Naive thymus-derived CD8-positive, alpha-beta T cell (primary cell): ENCODE measurements at regions not wholly inside any gene's neighbourhood (a gene's known extent, or its start where the extent isn't known, plus 50 kb on each side); places are given as distances from the start of the nearest gene placed in this dataset.

Source experiments
- ATAC-seq, 2 donors: fragments of 150-1000 bp; cut with Tn5 transposase in 1 of 2; sonication (Bioruptor Pico), chemical (Tn5 transposase) in 1 of 2; 1 replicate in 1 of 2; 2 replicates in 1 of 2; pipeline ENCODE4 v1.10.0; 2021; ENCODE audit warnings: mild to moderate bottlenecking in 2 of 2, moderate library complexity in 2 of 2
- POLR2A ChIA-PET: fragments of 350-600 bp; sonication (Branson Sonifier 250); formaldehyde crosslinking; loops from one replicate; lab custom pipeline; 2021; ENCODE audit warnings: antibody characterized with exemption; lab: Charles Lee
- DNase-seq, 10 donors: peaks; one replicate each; pipeline versions ENCODE4 v3.0.0 to v3.0.0-alpha.2; 2020 to 2022
- H3K27ac Mint-ChIP-seq, 10 donors: one replicate each; pipeline ENCODE4 v1.8.0; 2020 to 2022; ENCODE audit warnings: mild to moderate bottlenecking in 10 of 10, mixed read lengths in 10 of 10, moderate library complexity in 4 of 10, inconsistent platforms in 1 of 10
- H3K27me3 Mint-ChIP-seq, 5 donors: one replicate each; pipeline ENCODE4 v1.8.0; 2021 to 2022; ENCODE audit warnings: mixed read lengths in 5 of 5
- H3K36me3 Mint-ChIP-seq, 3 donors: one replicate each; pipeline ENCODE4 v1.8.0; 2020 to 2022; ENCODE audit warnings: mixed read lengths in 3 of 3, mild to moderate bottlenecking in 2 of 3, inconsistent platforms in 1 of 3
- H3K4me1 Mint-ChIP-seq, 4 donors: one replicate each; pipeline ENCODE4 v1.8.0; 2021 to 2022; ENCODE audit warnings: mixed read lengths in 4 of 4
- H3K4me3 Mint-ChIP-seq, 10 donors: one replicate each; pipeline ENCODE4 v1.8.0; 2020 to 2022; ENCODE audit warnings: mild to moderate bottlenecking in 10 of 10, mixed read lengths in 10 of 10, moderate library complexity in 6 of 10, inconsistent platforms in 1 of 10
- H3K9me3 Mint-ChIP-seq, 9 donors: one replicate each; pipeline ENCODE4 v1.8.0; 2020 to 2022; ENCODE audit warnings: mixed read lengths in 9 of 9, mild to moderate bottlenecking in 3 of 9, inconsistent platforms in 1 of 9, moderate library complexity in 1 of 9

DNA sequence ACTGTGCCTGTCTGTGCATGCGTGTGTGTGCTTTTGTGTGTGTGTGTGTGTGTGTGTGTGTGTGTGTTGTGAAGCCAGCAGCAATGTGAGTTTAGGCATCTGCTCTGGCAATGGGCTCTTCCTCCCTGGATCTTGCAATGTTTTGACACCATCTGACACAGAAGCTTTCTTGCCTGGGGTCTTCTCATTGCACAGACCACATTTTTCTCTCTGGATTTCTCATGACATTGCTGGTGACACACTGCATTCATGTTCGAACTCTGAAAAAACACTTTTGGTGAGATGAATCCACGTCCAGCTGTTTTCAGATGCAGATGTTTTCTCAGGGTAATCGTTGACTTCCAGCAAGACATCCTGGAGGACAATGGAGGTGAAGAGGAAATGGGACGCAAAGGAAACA is 63.0 kb upstream of the FZD8 start:
- no peak for ATAC-seq
- Mint-ChIP-seq H3K27ac (no peak overlapping the region), H3K9me3 (peaks cover 0 to 18% (median 5%) of the 10 kb centered on the region in 9 donors), H3K36me3 (peaks cover 0 to 4% (median 0%) of the 10 kb centered on the region in 3 donors), H3K4me1 (no peaks in the 10 kb centered on the region), H3K27me3 (peaks cover 2 to 17% (median 6%) of the 10 kb centered on the region in 5 donors), H3K4me3 (no peak overlapping the region)
- DNase-seq: no peak
- POLR2A ChIA-PET: no interaction called here

DNA sequence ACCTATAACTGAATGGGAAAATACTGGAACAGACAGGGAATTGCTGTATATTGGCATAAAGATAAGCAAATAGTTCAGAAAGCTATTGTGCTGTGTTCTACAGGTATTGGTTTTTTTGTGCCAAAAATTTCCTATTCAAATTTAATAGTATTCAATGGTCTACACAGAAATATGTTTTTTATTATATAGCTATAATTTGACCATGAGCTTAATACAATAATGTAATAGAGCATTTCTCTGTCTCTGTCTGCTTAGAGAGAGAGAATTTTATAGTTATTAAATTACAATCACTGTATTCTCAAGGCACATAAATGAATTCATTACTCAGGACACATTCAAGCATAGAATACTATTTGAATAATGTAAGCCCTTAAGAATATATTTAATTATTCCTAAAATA is 62.3 kb upstream of the FZD8 start:
- H3K9me3 Mint-ChIP-seq: peaks cover 0 to 18% (median 5%) of the 10 kb centered on the region in 9 donors
- peaks cover 0 to 4% (median 0%) of the 10 kb centered on the region in 3 donors for H3K36me3 Mint-ChIP-seq
- H3K27ac Mint-ChIP-seq: no peak overlapping the region
- DNase-seq: no peak
- no peak for ATAC-seq
- H3K27me3 Mint-ChIP-seq: peaks cover 2 to 13% (median 6%) of the 10 kb centered on the region in 5 donors
- no peaks in the 10 kb centered on the region for H3K4me1 Mint-ChIP-seq
- no peak overlapping the region for H3K4me3 Mint-ChIP-seq
- POLR2A ChIA-PET: no interaction called here

DNA sequence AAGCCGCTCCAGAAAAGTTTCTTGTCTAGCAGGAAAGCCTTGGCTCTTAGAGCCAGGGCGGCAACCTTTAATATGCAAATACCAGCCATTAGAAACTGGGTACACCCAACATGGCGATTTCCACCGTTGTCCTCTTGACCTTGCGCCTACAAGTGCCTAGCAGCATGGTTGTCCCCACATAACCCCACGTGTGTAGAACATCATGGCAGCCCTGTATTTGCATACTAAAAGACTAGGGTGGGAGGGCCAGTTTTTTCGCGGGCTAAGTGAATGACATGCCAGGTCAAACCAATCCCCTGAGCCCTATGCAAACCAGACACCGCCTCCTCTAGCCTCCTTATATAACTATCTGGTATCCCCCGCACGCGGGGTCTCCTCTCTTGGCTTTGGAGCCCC is 58.4 kb upstream of the FZD8 start:
- H3K27me3 Mint-ChIP-seq: peaks cover 0 to 7% (median 2%) of the 10 kb centered on the region in 5 donors
- no peaks in the 10 kb centered on the region for H3K36me3 Mint-ChIP-seq
- POLR2A ChIA-PET: no interaction called here
- peaks cover 0 to 2% (median 0%) of the 10 kb centered on the region in 9 donors for H3K9me3 Mint-ChIP-seq
- H3K27ac Mint-ChIP-seq: no peak overlapping the region
- ATAC-seq (no peak), DNase-seq (no peak)
- H3K4me1 Mint-ChIP-seq: no peaks in the 10 kb centered on the region
- no peak overlapping the region for H3K4me3 Mint-ChIP-seq

DNA sequence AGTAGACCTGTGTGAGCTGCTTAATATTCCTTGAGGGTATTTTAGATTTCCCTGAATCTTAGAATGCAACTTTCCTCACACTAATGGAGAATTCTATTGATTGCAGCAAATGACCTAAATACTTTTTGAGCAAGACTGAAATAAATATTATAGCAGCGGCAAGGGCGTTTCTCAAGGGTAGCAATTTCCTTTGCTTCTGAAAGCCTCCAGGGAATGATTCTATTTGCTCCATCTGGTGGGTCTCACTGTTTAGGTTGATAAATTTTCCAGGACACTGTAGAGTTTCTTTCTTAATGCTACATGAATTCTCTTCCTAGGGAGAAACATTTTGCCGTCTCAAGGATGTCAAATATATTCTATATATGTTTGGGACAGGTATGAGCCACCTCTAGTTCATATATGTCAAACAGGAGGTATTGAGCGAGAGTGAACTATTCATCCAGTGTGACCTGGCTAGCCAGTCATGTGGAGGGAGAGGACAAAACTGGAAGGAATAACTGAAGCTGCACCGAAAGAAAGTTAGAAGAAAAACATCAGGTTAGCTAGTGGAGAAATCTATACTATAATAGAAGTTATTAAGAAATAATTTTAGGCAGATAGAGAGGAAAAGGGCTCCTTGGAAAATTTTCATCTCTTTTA is 57.9 kb upstream of the FZD8 start:
- DNase-seq (no peak), ATAC-seq (no peak)
- no peaks in the 10 kb centered on the region for H3K4me1 Mint-ChIP-seq
- POLR2A ChIA-PET: no interaction called here
- peaks cover 0 to 2% (median 0%) of the 10 kb centered on the region in 9 donors for H3K9me3 Mint-ChIP-seq
- H3K36me3 Mint-ChIP-seq: no peaks in the 10 kb centered on the region
- no peak overlapping the region for H3K4me3 Mint-ChIP-seq
- peaks cover 0 to 7% (median 2%) of the 10 kb centered on the region in 5 donors for H3K27me3 Mint-ChIP-seq
- no peak overlapping the region for H3K27ac Mint-ChIP-seq

DNA sequence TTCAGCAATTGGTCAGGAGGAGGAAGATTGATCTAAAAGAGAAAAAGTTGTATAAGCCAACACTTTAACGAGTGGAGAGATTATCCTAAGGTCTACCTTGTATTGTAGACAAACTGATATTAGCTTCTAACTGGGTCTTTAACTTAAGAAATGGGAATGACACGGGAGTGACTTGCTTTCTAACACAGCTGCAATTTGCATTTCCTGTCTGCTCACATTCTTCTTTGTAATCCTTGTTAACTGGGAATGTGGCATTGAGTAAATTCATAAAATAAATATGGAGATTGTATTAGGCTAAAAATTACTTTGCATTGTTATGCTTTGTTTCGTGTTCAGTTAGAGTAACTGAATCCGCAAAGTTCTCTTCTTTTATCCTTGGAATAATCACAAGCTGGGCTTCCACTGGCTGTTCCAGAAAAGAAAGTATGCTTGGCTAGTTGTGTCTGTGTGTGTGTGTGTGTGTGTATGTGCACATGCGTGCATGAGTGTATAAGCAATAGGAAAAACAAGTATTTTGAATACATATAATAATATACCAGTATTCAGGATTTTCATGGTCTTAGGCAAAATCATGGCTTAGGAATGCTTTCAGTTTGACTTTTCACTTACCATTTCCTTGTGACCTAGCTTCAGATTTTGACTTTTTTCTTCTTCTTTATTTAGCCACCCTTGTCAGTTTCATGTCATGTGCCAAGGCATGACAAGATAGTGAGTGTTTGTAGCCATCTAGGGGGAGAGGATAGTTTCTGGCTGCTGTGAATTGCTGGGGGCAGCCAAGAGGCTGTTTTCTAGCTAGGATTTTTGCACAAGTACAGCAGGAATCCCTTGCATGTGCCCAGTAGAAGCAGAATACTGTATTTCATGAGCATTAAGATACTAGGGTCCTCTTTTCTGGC is 54.5 kb upstream of the FZD8 start:
- ATAC-seq (no peak), DNase-seq (no peak)
- Mint-ChIP-seq H3K27ac (no peak overlapping the region), H3K36me3 (no peaks in the 10 kb centered on the region), H3K9me3 (peaks cover 0 to 2% (median 0%) of the 10 kb centered on the region in 9 donors), H3K27me3 (peaks cover 0 to 10% (median 2%) of the 10 kb centered on the region in 5 donors), H3K4me3 (no peak overlapping the region), H3K4me1 (no peaks in the 10 kb centered on the region)
- POLR2A ChIA-PET: no interaction called here

DNA sequence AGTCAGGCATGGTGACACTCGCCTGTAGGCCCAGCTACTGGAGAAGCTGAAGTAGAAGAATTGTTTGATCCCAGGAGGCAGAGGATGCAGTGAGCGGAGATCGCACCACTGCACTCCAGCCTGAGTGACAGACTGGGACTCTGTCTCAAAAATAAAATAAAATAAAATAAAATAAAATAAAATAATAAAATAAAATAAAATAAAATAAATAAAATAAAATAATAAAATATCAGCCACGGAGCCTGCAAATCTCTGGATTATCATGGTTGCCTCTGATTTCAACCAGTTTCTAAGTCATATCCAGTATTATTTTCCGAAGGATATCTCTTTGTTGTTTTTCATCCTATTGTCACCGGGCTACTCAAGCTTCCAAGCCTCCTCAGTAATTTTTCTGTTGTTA is 51.7 kb upstream of the FZD8 start:
- POLR2A ChIA-PET: no interaction called here
- no peaks in the 10 kb centered on the region for H3K4me1 Mint-ChIP-seq

More for the DNA sequence above, 51.7 kb upstream of the FZD8 start:
- H3K27me3 Mint-ChIP-seq: peaks cover 0 to 11% (median 9%) of the 10 kb centered on the region in 5 donors
- H3K4me3 Mint-ChIP-seq: no peak overlapping the region
- peaks cover 0 to 6% (median 0%) of the 10 kb centered on the region in 9 donors for H3K9me3 Mint-ChIP-seq
- DNase-seq: no peak
- no peak overlapping the region for H3K27ac Mint-ChIP-seq
- no peak for ATAC-seq
- H3K36me3 Mint-ChIP-seq: no peaks in the 10 kb centered on the region
